Iris pigment epithelial cell (primary cell): ENCODE measurements at regions not wholly inside any gene's neighbourhood (a gene's known extent, or its start where the extent isn't known, plus 50 kb on each side); places are given as distances from the start of the nearest gene placed in this dataset.

ENCODE experiments used
- DNase-seq: peaks from one replicate; pipeline ENCODE4 v3.0.0-alpha.2; 2011; ENCODE audit warnings: low read depth

- DNase-seq: peak; percentile 7
Observed at GRCh38 chr6:150651808-150652470, 52.3 kb downstream of the PLEKHG1 start.

- peak; percentile 20 for DNase-seq
Observed at GRCh38 chr6:150652848-150653613, 53.3 kb downstream of the PLEKHG1 start.

- DNase-seq: no peak
Observed at GRCh38 chr6:150654608-150655007, 54.9 kb downstream of the PLEKHG1 start.

GRCh38 chr6:150656156-150656555 is 56.5 kb downstream of the PLEKHG1 start:
- no peak for DNase-seq

GRCh38 chr6:150658421-150658820 is 58.7 kb downstream of the PLEKHG1 start:
- DNase-seq: no peak

- no peak for DNase-seq
Observed at GRCh38 chr6:150659046-150659763, 59.5 kb downstream of the PLEKHG1 start.

GRCh38 chr6:150661216-150662007 is 61.7 kb downstream of the PLEKHG1 start:
- no peak for DNase-seq

GRCh38 chr6:150662814-150663213 is 63.1 kb downstream of the PLEKHG1 start:
- no peak for DNase-seq

- no peak for DNase-seq
Observed at GRCh38 chr6:150664091-150664490, 64.4 kb downstream of the PLEKHG1 start.

- DNase-seq: no peak
Observed at GRCh38 chr6:150666071-150666470, 66.4 kb downstream of the PLEKHG1 start.

- no peak for DNase-seq
Observed at GRCh38 chr6:150667359-150667758, 67.7 kb downstream of the PLEKHG1 start.

- DNase-seq: peak; percentile 88
Observed at GRCh38 chr6:150667977-150668716, 68.5 kb downstream of the PLEKHG1 start.

GRCh38 chr6:150668900-150669302 is 69.2 kb downstream of the PLEKHG1 start:
- DNase-seq: no peak

- DNase-seq: no peak
Observed at GRCh38 chr6:150670311-150670710, 70.6 kb downstream of the PLEKHG1 start.

GRCh38 chr6:150672800-150673199 is 73.1 kb downstream of the PLEKHG1 start:
- no peak for DNase-seq

- no peak for DNase-seq
Observed at GRCh38 chr6:150673720-150674346, 74.1 kb downstream of the PLEKHG1 start.

GRCh38 chr6:150676344-150676743 is 76.7 kb downstream of the PLEKHG1 start:
- no peak for DNase-seq

GRCh38 chr6:150676772-150677171 is 77.1 kb downstream of the PLEKHG1 start:
- no peak for DNase-seq

GRCh38 chr6:150680510-150680909 is 80.8 kb downstream of the PLEKHG1 start:
- DNase-seq: no peak

- no peak for DNase-seq
Observed at GRCh38 chr6:150681578-150682395, 82.1 kb downstream of the PLEKHG1 start.
